ENCODE measurements at regions not wholly inside any gene's neighbourhood (a gene's known extent, or its start where the extent isn't known, plus 50 kb on each side); places are given as distances from the start of the nearest gene placed in this dataset.

- ATAC-seq (no peak), DNase-seq (no peak)
- Histone ChIP-seq H3K27me3 (no peaks in the 10 kb centered on the region), H3K9me3 (no peaks in the 10 kb centered on the region), H3K27ac (no peak overlapping the region), H3K4me1 (peaks cover 13% of the 10 kb centered on the region), H3K4me3 (no peak overlapping the region), H3K36me3 (replicated peaks in 1 of 2; ENCODE audit: insufficient read depth in 1 of 2, low read depth in 2 of 2) (no peaks in the 10 kb centered on the region)
- no peak for TF ChIP-seq CTCF (IDR thresholded peaks at IDR 0.05)
- TF ChIP-seq POLR2A (IDR thresholded peaks at IDR 0.05), result no peak
- intact Hi-C loops (cut with DNase I), result loop anchor here (10.0 kb wide), 1 partner anchor 323 kb away; the partner anchor contains the start of gene NIPSNAP2
Measured at GRCh38 chr7:55641811-55642210, 69.5 kb upstream of the VOPP1 start.

- Histone ChIP-seq H3K9me3 (no peaks in the 10 kb centered on the region), H3K27ac (no peak overlapping the region), H3K27me3 (no peaks in the 10 kb centered on the region), H3K36me3 (replicated peaks in 1 of 2; ENCODE audit: insufficient read depth in 1 of 2, low read depth in 2 of 2) (no peaks in the 10 kb centered on the region), H3K4me1 (peaks cover 13% of the 10 kb centered on the region), H3K4me3 (no peak overlapping the region)
- peak; percentile 31 to 99 (median 98) for TF ChIP-seq CTCF (IDR thresholded peaks at IDR 0.05)
- TF ChIP-seq POLR2A (IDR thresholded peaks at IDR 0.05), result no peak
- intact Hi-C loops (cut with DNase I), result loop anchor here (10.0 kb wide), 1 partner anchor 324 kb away; the partner anchor contains the start of gene NIPSNAP2
- ATAC-seq (peak; percentile 98), DNase-seq (peak; percentile 56 to 84 (median 70))
- 0% methylated on average over 1 of the region's 1 CpG for WGBS, 2 donors
Measured at GRCh38 chr7:55641273-55641691, 69.0 kb upstream of the VOPP1 start.

GRCh38 chr7:55639640-55640039 is 67.3 kb upstream of the VOPP1 start:
- DNase-seq (no peak), ATAC-seq (no peak)
- H3K27me3 ChIP-seq, result no peaks in the 10 kb centered on the region
- TF ChIP-seq CTCF (IDR thresholded peaks at IDR 0.05) (no peak), POLR2A (IDR thresholded peaks at IDR 0.05) (no peak)
- WGBS, 2 donors, result 92 to 94% methylated on average over 1 of the region's 1 CpG
- H3K36me3 ChIP-seq (replicated peaks in 1 of 2; ENCODE audit: insufficient read depth in 1 of 2, low read depth in 2 of 2), result no peaks in the 10 kb centered on the region
- H3K9me3 ChIP-seq, result no peaks in the 10 kb centered on the region
- intact Hi-C loops (cut with DNase I), result loop anchor here (10.0 kb wide), 1 partner anchor 325 kb away; the partner anchor contains the start of gene NIPSNAP2
- H3K27ac ChIP-seq, result no peak overlapping the region
- peaks cover 13% of the 10 kb centered on the region for H3K4me1 ChIP-seq
- H3K4me3 ChIP-seq, result no peak overlapping the region

- intact Hi-C loops (cut with DNase I), result no loop called here
- Histone ChIP-seq H3K27ac (no peak overlapping the region), H3K9me3 (no peaks in the 10 kb centered on the region), H3K36me3 (replicated peaks in 1 of 2; ENCODE audit: insufficient read depth in 1 of 2, low read depth in 2 of 2) (no peaks in the 10 kb centered on the region), H3K27me3 (no peaks in the 10 kb centered on the region), H3K4me1 (no peaks in the 10 kb centered on the region), H3K4me3 (no peak overlapping the region)
- no peak for TF ChIP-seq CTCF (IDR thresholded peaks at IDR 0.05)
- TF ChIP-seq POLR2A (IDR thresholded peaks at IDR 0.05), result no peak
- ATAC-seq (no peak), DNase-seq (no peak)
- 31 to 55% methylated on average over 2 of the region's 2 CpGs for WGBS, 2 donors
Measured at GRCh38 chr7:55629051-55629677, 56.9 kb upstream of the VOPP1 start.

GRCh38 chr7:55624813-55625212 is 52.5 kb upstream of the VOPP1 start:
- no peaks in the 10 kb centered on the region for H3K9me3 ChIP-seq
- intact Hi-C loops (cut with DNase I), result no loop called here
- TF ChIP-seq CTCF (IDR thresholded peaks at IDR 0.05), result no peak
- no peak for TF ChIP-seq POLR2A (IDR thresholded peaks at IDR 0.05)
- H3K36me3 ChIP-seq (replicated peaks in 1 of 2; ENCODE audit: insufficient read depth in 1 of 2, low read depth in 2 of 2), result no peaks in the 10 kb centered on the region
- no peaks in the 10 kb centered on the region for H3K4me1 ChIP-seq
- H3K4me3 ChIP-seq, result no peak overlapping the region
- no peaks in the 10 kb centered on the region for H3K27me3 ChIP-seq
- 57 to 65% methylated on average over 3 of the region's 3 CpGs for WGBS, 2 donors
- no peak for DNase-seq
- H3K27ac ChIP-seq, result no peak overlapping the region
- no peak for ATAC-seq

Data from body of pancreas (tissue), 4 donors.